IMR-90 (cell line): ENCODE measurements at regions not wholly inside any gene's neighbourhood (a gene's known extent, or its start where the extent isn't known, plus 50 kb on each side); places are given as distances from the start of the nearest gene placed in this dataset.

ENCODE experiments used
- CEBPB ChIP-seq: IDR thresholded peaks from 2 replicates; pipeline ENCODE4 v1.6.1; 2012; ENCODE audit warnings: low read depth, low read length, improper control_type of control experiment
- MAZ ChIP-seq: IDR thresholded peaks from 2 replicates; pipeline ENCODE4 v1.6.1; 2012; ENCODE audit warnings: low read depth, mild to moderate bottlenecking, low read length, improper control_type of control experiment, moderate library complexity, borderline replicate concordance
- MXI1 ChIP-seq: IDR thresholded peaks from 2 replicates; pipeline ENCODE4 v1.6.1; 2012; ENCODE audit warnings: low read depth, mild to moderate bottlenecking, low read length, moderate library complexity, borderline replicate concordance
- POLR2A ChIP-seq: IDR thresholded peaks from 2 replicates; pipeline ENCODE4 v1.6.1; 2012; ENCODE audit warnings: mild to moderate bottlenecking, low read depth, low read length
- RFX5 ChIP-seq: IDR thresholded peaks from 2 replicates; pipeline ENCODE4 v1.8.0; 2012; ENCODE audit warnings: low read depth, mild to moderate bottlenecking, low read length, moderate library complexity
- TF ChIP-seq, protein P1 (sequence below): conservative IDR thresholded peaks from 2 replicates; pipeline ENCODE4 v1.5.1; 2012; ENCODE audit warnings: mild to moderate bottlenecking, low read depth, low read length, improper control_type of control experiment
- TF ChIP-seq, protein P2 (sequence below): fragments of 150-350 bp; IDR thresholded peaks from 2 replicates; pipeline ENCODE4 v1.6.1; 2017; ENCODE audit warnings: mild to moderate bottlenecking, antibody characterized with exemption, low read length, low read depth
- TF ChIP-seq, protein P3 (sequence below): fragments of 150-350 bp; IDR thresholded peaks from 2 replicates; pipeline ENCODE4 v1.6.1; 2016; ENCODE audit warnings: low read depth, mild to moderate bottlenecking, low read length, moderate library complexity, borderline replicate concordance

DNA sequence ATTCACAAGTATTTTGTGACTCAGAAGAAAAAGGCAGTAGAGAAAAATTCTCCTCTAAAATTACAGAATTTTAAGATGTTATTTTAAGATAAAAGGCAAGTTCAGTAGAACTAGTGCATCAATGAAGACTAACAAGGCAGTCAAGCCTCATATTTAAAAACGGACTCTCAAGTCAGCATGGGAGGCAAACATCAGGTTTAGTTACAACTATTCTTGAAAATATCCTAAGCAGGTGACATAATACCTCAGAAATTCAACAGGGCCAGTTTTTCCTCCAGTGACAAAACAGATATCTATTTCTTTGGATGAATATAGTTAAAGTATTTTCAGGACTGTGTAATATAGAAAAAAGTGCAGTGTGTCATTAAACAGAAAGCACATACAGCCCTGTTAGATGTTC lies 194.0 kb upstream of the NMUR2 start:
- no peak for TF ChIP-seq POLR2A
- no peak for TF ChIP-seq MAZ
- TF ChIP-seq, protein P1, sequence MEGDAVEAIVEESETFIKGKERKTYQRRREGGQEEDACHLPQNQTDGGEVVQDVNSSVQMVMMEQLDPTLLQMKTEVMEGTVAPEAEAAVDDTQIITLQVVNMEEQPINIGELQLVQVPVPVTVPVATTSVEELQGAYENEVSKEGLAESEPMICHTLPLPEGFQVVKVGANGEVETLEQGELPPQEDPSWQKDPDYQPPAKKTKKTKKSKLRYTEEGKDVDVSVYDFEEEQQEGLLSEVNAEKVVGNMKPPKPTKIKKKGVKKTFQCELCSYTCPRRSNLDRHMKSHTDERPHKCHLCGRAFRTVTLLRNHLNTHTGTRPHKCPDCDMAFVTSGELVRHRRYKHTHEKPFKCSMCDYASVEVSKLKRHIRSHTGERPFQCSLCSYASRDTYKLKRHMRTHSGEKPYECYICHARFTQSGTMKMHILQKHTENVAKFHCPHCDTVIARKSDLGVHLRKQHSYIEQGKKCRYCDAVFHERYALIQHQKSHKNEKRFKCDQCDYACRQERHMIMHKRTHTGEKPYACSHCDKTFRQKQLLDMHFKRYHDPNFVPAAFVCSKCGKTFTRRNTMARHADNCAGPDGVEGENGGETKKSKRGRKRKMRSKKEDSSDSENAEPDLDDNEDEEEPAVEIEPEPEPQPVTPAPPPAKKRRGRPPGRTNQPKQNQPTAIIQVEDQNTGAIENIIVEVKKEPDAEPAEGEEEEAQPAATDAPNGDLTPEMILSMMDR, result no peak
- TF ChIP-seq RFX5, result no peak
- TF ChIP-seq MXI1, result no peak
- no peak for TF ChIP-seq CEBPB
- TF ChIP-seq, protein P2, sequence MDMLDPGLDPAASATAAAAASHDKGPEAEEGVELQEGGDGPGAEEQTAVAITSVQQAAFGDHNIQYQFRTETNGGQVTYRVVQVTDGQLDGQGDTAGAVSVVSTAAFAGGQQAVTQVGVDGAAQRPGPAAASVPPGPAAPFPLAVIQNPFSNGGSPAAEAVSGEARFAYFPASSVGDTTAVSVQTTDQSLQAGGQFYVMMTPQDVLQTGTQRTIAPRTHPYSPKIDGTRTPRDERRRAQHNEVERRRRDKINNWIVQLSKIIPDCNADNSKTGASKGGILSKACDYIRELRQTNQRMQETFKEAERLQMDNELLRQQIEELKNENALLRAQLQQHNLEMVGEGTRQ, result no peak
- TF ChIP-seq, protein P3, sequence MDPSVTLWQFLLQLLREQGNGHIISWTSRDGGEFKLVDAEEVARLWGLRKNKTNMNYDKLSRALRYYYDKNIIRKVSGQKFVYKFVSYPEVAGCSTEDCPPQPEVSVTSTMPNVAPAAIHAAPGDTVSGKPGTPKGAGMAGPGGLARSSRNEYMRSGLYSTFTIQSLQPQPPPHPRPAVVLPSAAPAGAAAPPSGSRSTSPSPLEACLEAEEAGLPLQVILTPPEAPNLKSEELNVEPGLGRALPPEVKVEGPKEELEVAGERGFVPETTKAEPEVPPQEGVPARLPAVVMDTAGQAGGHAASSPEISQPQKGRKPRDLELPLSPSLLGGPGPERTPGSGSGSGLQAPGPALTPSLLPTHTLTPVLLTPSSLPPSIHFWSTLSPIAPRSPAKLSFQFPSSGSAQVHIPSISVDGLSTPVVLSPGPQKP, result no peak
